ENCODE measurements at regions not wholly inside any gene's neighbourhood (a gene's known extent, or its start where the extent isn't known, plus 50 kb on each side); places are given as distances from the start of the nearest gene placed in this dataset.

DNA sequence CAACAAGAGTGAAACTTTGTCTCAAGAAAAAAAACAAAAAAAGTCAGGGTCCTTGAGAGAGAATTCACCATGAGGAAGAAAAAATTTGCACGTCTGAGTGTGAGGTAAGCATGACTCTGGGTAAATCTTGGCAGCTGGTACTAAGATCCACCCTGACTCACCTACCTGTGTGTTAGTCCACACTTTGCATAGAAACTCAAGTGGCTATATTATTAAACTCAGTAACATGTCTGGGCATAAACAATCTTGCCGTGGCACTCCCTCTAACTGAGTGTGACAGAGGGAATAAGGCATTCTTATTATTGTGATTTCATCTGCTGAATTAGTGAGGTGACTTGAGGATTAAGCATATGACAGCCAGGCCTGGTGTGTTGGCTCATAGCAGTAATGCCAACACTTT, 259.4 kb upstream of the VLDLR start:
- no peak overlapping the region for H3K4me3 ChIP-seq (replicated peaks in 1 of 3; ENCODE audit: insufficient read depth in 1 of 3, low read depth in 2 of 3, low read length in 3 of 3)
- H2AFZ ChIP-seq (ENCODE audit: low read length), result no peak overlapping the region
- H3K4me1 ChIP-seq (ENCODE audit: insufficient read depth, low read length), result no peaks in the 10 kb centered on the region
- in situ Hi-C loops (cut with HindIII; ENCODE audit: extremely low pct_ligation_motif_present, low pct_unique_long_range_greater_than_20kb) (no loop called here), intact Hi-C loops (cut with micrococcal nuclease; ENCODE audit: unreplicated experiment) (no loop called here)
- H4K20me1 ChIP-seq (ENCODE audit: insufficient read depth, low read length), result no peaks in the 10 kb centered on the region
- H3K79me2 ChIP-seq (ENCODE audit: insufficient read depth, low read length), result no peaks in the 10 kb centered on the region
- CTCF ChIA-PET (ENCODE audit: low intra/inter-chr PET ratio, low total read pairs), result no interaction called here
- no peak overlapping the region for H3K4me2 ChIP-seq (ENCODE audit: low read depth, low read length)
- 0 out of 5 replicates have a peak, but pooled peaks cover 0 to 3% of the 10 kb centered on the region in 2 experiments for H3K27me3 ChIP-seq (ENCODE audit: control insufficient read depth in 1 of 2, insufficient read depth in 2 of 2, low read length in 2 of 2)
- 0% methylated on average over 2 of the region's 2 CpGs for WGBS (ENCODE audit: low lambda C conversion rate)
- POLR2A ChIA-PET, result no interaction called here
- ATAC-seq (no peak), FAIRE-seq (no peak), DNase-seq (ENCODE audit: low spot score) (no peak)
- no peaks in the 10 kb centered on the region for H3K36me3 ChIP-seq (replicated peaks in 1 of 2; ENCODE audit: control insufficient read depth in 1 of 2, insufficient read depth in 2 of 2, low read length in 2 of 2)
- H3K9ac ChIP-seq (ENCODE audit: insufficient read depth, low read depth, low read length), result no peak overlapping the region
- no TSS peak for BruUV-seq (replicated peaks)
- no peaks in the 10 kb centered on the region for H3K9me3 ChIP-seq (ENCODE audit: low read length)
- no peak overlapping the region for H3K27ac ChIP-seq (ENCODE audit: extremely low read length, insufficient read depth, low read length)
- TF ChIP-seq, protein P1, sequence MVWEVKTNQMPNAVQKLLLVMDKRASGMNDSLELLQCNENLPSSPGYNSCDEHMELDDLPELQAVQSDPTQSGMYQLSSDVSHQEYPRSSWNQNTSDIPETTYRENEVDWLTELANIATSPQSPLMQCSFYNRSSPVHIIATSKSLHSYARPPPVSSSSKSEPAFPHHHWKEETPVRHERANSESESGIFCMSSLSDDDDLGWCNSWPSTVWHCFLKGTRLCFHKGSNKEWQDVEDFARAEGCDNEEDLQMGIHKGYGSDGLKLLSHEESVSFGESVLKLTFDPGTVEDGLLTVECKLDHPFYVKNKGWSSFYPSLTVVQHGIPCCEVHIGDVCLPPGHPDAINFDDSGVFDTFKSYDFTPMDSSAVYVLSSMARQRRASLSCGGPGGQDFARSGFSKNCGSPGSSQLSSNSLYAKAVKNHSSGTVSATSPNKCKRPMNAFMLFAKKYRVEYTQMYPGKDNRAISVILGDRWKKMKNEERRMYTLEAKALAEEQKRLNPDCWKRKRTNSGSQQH (CRISPR knock-in tag; IDR thresholded peaks at IDR 0.05; ENCODE audit: low read depth), result no peak
- TF ChIP-seq ESRRA (CRISPR knock-in tag; IDR thresholded peaks at IDR 0.05; ENCODE audit: low read depth) (no peak), ATRX (CRISPR knock-in tag; IDR thresholded peaks at IDR 0.05; ENCODE audit: borderline replicate concordance) (no peak), SIN3B (IDR thresholded peaks at IDR 0.05; ENCODE audit: low read length) (no peak), AKAP8 (CRISPR knock-in tag; IDR thresholded peaks at IDR 0.05) (no peak), ZNF7 (CRISPR knock-in tag; IDR thresholded peaks at IDR 0.05) (no peak), MATR3 (CRISPR knock-in tag; IDR thresholded peaks at IDR 0.05) (no peak), CCAR2 (optimal IDR thresholded peaks at IDR 0.05; ENCODE audit: low read depth, low read length) (no peak), SUZ12 (IDR thresholded peaks at IDR 0.05; ENCODE audit: low read depth, low read length) (no peak), THAP7 (CRISPR knock-in tag; IDR thresholded peaks at IDR 0.05) (no peak), TCF7 (IDR thresholded peaks at IDR 0.05; ENCODE audit: low read depth) (no peak), CSRNP2 (CRISPR knock-in tag; conservative IDR thresholded peaks at IDR 0.05; ENCODE audit: low read depth) (no peak), ZBTB14 (CRISPR knock-in tag; IDR thresholded peaks at IDR 0.05) (no peak), ZNF530 (CRISPR knock-in tag; IDR thresholded peaks at IDR 0.05; ENCODE audit: low read depth) (no peak), ZNF230 (CRISPR knock-in tag; IDR thresholded peaks at IDR 0.05) (no peak), ZNF20 (CRISPR knock-in tag; IDR thresholded peaks at IDR 0.05) (no peak)
- TF ChIP-seq, protein P2, sequence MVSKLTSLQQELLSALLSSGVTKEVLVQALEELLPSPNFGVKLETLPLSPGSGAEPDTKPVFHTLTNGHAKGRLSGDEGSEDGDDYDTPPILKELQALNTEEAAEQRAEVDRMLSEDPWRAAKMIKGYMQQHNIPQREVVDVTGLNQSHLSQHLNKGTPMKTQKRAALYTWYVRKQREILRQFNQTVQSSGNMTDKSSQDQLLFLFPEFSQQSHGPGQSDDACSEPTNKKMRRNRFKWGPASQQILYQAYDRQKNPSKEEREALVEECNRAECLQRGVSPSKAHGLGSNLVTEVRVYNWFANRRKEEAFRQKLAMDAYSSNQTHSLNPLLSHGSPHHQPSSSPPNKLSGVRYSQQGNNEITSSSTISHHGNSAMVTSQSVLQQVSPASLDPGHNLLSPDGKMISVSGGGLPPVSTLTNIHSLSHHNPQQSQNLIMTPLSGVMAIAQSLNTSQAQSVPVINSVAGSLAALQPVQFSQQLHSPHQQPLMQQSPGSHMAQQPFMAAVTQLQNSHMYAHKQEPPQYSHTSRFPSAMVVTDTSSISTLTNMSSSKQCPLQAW (CRISPR knock-in tag; IDR thresholded peaks at IDR 0.05), result no peak
- TF ChIP-seq, protein P3, sequence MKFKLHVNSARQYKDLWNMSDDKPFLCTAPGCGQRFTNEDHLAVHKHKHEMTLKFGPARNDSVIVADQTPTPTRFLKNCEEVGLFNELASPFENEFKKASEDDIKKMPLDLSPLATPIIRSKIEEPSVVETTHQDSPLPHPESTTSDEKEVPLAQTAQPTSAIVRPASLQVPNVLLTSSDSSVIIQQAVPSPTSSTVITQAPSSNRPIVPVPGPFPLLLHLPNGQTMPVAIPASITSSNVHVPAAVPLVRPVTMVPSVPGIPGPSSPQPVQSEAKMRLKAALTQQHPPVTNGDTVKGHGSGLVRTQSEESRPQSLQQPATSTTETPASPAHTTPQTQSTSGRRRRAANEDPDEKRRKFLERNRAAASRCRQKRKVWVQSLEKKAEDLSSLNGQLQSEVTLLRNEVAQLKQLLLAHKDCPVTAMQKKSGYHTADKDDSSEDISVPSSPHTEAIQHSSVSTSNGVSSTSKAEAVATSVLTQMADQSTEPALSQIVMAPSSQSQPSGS (CRISPR knock-in tag; IDR thresholded peaks at IDR 0.05), result no peak

Measured in HepG2 (cell line).